Mesendoderm (in vitro differentiated cells): ENCODE measurements at regions not wholly inside any gene's neighbourhood (a gene's known extent, or its start where the extent isn't known, plus 50 kb on each side); places are given as distances from the start of the nearest gene placed in this dataset.

Experiments used
- DNase-seq: peaks from one replicate; pipeline ENCODE4 v3.0.0; 2013
- H2AK5ac ChIP-seq: 2 replicates; pipeline ENCODE4 v1.6.1; 2013; ENCODE audit warnings: low read length, inconsistent platforms
- H2BK120ac ChIP-seq: 2 replicates; pipeline ENCODE4 v1.6.1; 2013; ENCODE audit warnings: low read depth, mild to moderate bottlenecking, low read length, moderate library complexity, mixed read lengths
- H2BK15ac ChIP-seq: replicated peaks from 2 replicates; pipeline ENCODE4 v1.6.1; 2013; ENCODE audit warnings: low read depth, mild to moderate bottlenecking, moderate library complexity
- H2BK5ac ChIP-seq: 2 replicates; pipeline ENCODE4 v1.6.1; 2013; ENCODE audit warnings: low read length, inconsistent platforms
- H3K18ac ChIP-seq: 2 replicates; pipeline ENCODE4 v1.6.1; 2013; ENCODE audit warnings: mild to moderate bottlenecking, low read length, mixed read lengths
- H3K23ac ChIP-seq: one replicate; pipeline ENCODE4 v1.6.1; 2013; ENCODE audit warnings: low read length
- H3K27ac ChIP-seq: 2 replicates; pipeline ENCODE4 v1.5.1; 2013; ENCODE audit warnings: low read depth, mild to moderate bottlenecking, inconsistent platforms, low read length, moderate library complexity
- H3K27me3 ChIP-seq: 2 replicates; pipeline ENCODE4 v1.6.1; 2013; ENCODE audit warnings: low read length, control low read depth, mild to moderate bottlenecking, inconsistent platforms; ENCODE audit not compliant: insufficient read depth, poor library complexity
- H3K36me3 ChIP-seq: 2 replicates; pipeline ENCODE4 v1.6.1; 2013; ENCODE audit warnings: low read length, inconsistent platforms; ENCODE audit not compliant: control insufficient read depth, insufficient read depth
- H3K4ac ChIP-seq: one replicate; pipeline ENCODE4 v1.6.1; 2013; ENCODE audit warnings: low read depth, mild to moderate bottlenecking, low read length, moderate library complexity
- H3K4me1 ChIP-seq: 2 replicates; pipeline ENCODE4 v1.6.1; 2013; ENCODE audit warnings: low read depth, low read length, inconsistent platforms; ENCODE audit not compliant: control insufficient read depth
- H3K4me2 ChIP-seq: 2 replicates; pipeline ENCODE4 v1.6.1; 2013; ENCODE audit warnings: low read length
- H3K4me3 ChIP-seq: 2 replicates; pipeline ENCODE4 v1.5.1; 2013; ENCODE audit warnings: mild to moderate bottlenecking, low read length
- H3K56ac ChIP-seq: one replicate; pipeline ENCODE4 v1.6.1; 2013; ENCODE audit warnings: low read length
- H3K79me1 ChIP-seq: 2 replicates; pipeline ENCODE4 v1.6.1; 2013; ENCODE audit warnings: low read length, inconsistent platforms
- H3K79me2 ChIP-seq: 2 replicates; pipeline ENCODE4 v1.6.1; 2013; ENCODE audit warnings: mild to moderate bottlenecking, low read length; ENCODE audit not compliant: control insufficient read depth, insufficient read depth
- H3K9ac ChIP-seq: 2 replicates; pipeline ENCODE4 v1.6.1; 2013; ENCODE audit warnings: low read length, inconsistent platforms
- H4K5ac ChIP-seq: one replicate; pipeline ENCODE4 v1.6.1; 2013; ENCODE audit warnings: low read length
- H4K8ac ChIP-seq: one replicate; pipeline ENCODE4 v1.6.1; 2013; ENCODE audit warnings: low read depth, mild to moderate bottlenecking, control low read depth, low read length, moderate library complexity
- WGBS: extraction: QIAGEN DNeasy Blood & Tissue Kit; methylation state at CpG from one replicate; pipeline ENCODE4 v1.1.7; 2013; ENCODE audit warnings: low lambda C conversion rate, missing lambda C conversion rate; ENCODE audit not compliant: insufficient coverage; ENCODE audit errors: extremely low coverage; 5-methylcytosine and 5-hydroxymethylcytosine counted together

DNA sequence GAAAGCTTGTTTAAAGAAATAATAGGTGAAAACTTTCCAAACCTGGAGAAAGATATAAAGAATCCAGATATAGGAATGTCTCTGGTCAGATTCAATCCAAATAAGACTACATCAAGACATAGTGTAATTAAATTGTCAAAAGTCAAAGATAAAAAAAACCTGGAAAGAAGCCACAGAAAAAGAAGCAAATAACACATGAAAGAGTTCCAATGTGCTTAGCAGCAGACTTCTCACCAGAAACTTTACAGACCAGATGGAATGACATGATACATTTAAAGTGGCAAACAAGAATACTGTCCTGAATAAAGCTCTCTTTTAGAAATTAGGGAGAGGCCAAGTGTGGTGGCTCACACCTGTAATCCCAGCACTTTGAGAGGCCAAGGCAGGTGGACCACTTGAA, 1039.9 kb downstream of the KCNT2 start:
- Histone ChIP-seq H3K4me1 (no peaks in the 10 kb centered on the region), H3K4ac (no peak overlapping the region), H3K27me3 (no peaks in the 10 kb centered on the region), H3K4me2 (no peak overlapping the region), H4K5ac (no peak overlapping the region), H2BK120ac (no peak overlapping the region), H3K23ac (no peak overlapping the region), H2AK5ac (no peak overlapping the region), H3K18ac (no peak overlapping the region), H2BK15ac (no peak overlapping the region), H3K79me2 (no peaks in the 10 kb centered on the region), H3K36me3 (no peaks in the 10 kb centered on the region), H3K79me1 (no peaks in the 10 kb centered on the region), H4K8ac (no peak overlapping the region), H2BK5ac (no peak overlapping the region), H3K56ac (no peak overlapping the region), H3K27ac (no peak overlapping the region), H3K4me3 (no peak overlapping the region), H3K9ac (no peak overlapping the region)
- no peak for DNase-seq

GRCh38 chr1:195562074-195562473, 1046.2 kb downstream of the KCNT2 start:
- no peaks in the 10 kb centered on the region for H3K27me3 ChIP-seq
- no peak overlapping the region for H2BK5ac ChIP-seq
- H3K56ac ChIP-seq: no peak overlapping the region
- no peak overlapping the region for H3K4me3 ChIP-seq
- no peak overlapping the region for H3K4me2 ChIP-seq
- H2BK15ac ChIP-seq: no peak overlapping the region
- no CpG with 5 or more reads among the region's 2 CpGs for WGBS
- no peaks in the 10 kb centered on the region for H3K79me2 ChIP-seq
- no peaks in the 10 kb centered on the region for H3K36me3 ChIP-seq
- no peaks in the 10 kb centered on the region for H3K79me1 ChIP-seq
- H3K18ac ChIP-seq: no peak overlapping the region
- H3K4ac ChIP-seq: no peak overlapping the region
- H3K27ac ChIP-seq: no peak overlapping the region
- no peak for DNase-seq
- no peak overlapping the region for H2AK5ac ChIP-seq
- H3K4me1 ChIP-seq: no peaks in the 10 kb centered on the region
- H3K23ac ChIP-seq: no peak overlapping the region
- no peak overlapping the region for H4K5ac ChIP-seq
- no peak overlapping the region for H2BK120ac ChIP-seq
- H4K8ac ChIP-seq: no peak overlapping the region
- H3K9ac ChIP-seq: no peak overlapping the region

- WGBS: no CpG with 5 or more reads among the region's 5 CpGs
- Histone ChIP-seq H3K4ac (no peak overlapping the region), H2BK5ac (no peak overlapping the region), H3K27ac (no peak overlapping the region), H3K79me1 (no peaks in the 10 kb centered on the region), H2BK15ac (no peak overlapping the region), H3K4me2 (no peak overlapping the region), H4K8ac (no peak overlapping the region), H3K9ac (no peak overlapping the region), H3K56ac (no peak overlapping the region), H3K23ac (no peak overlapping the region), H3K36me3 (no peaks in the 10 kb centered on the region), H3K27me3 (no peaks in the 10 kb centered on the region), H3K79me2 (no peaks in the 10 kb centered on the region), H3K4me1 (no peaks in the 10 kb centered on the region), H4K5ac (no peak overlapping the region), H3K4me3 (no peak overlapping the region), H3K18ac (no peak overlapping the region), H2AK5ac (no peak overlapping the region), H2BK120ac (no peak overlapping the region)
- no peak for DNase-seq
Observed at GRCh38 chr1:195550071-195550862, 1058.0 kb downstream of the KCNT2 start.

DNA sequence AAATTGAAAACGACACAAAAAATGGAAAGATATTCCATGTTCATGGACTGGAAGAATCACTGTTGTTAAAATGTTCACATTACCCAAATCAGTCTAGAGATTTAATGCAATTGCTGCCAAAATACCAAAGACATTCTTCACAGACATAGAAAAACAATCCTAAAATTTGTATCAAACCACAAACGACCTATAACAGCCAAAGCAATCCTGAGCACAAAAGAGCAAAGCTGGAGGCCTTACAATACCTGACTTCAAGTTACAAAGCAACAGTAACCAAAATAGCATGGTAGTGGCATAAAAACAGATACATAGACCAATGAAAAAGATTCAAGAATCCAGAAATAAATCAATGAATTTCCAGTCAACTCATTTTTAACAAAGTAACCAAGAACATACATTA, 1077.3 kb downstream of the KCNT2 start:
- H3K27me3 ChIP-seq: no peaks in the 10 kb centered on the region
- no peaks in the 10 kb centered on the region for H3K36me3 ChIP-seq
- H3K18ac ChIP-seq: no peak overlapping the region
- no peak overlapping the region for H4K8ac ChIP-seq
- H4K5ac ChIP-seq: no peak overlapping the region
- H2BK15ac ChIP-seq: no peak overlapping the region
- no peak overlapping the region for H3K4ac ChIP-seq
- H3K79me2 ChIP-seq: no peaks in the 10 kb centered on the region
- H2BK5ac ChIP-seq: no peak overlapping the region
- no peak overlapping the region for H3K56ac ChIP-seq
- H3K27ac ChIP-seq: no peak overlapping the region
- no peaks in the 10 kb centered on the region for H3K79me1 ChIP-seq
- H3K9ac ChIP-seq: no peak overlapping the region
- no peak for DNase-seq
- no peak overlapping the region for H2AK5ac ChIP-seq
- no peak overlapping the region for H3K23ac ChIP-seq
- H2BK120ac ChIP-seq: no peak overlapping the region
- H3K4me2 ChIP-seq: no peak overlapping the region
- no CpG with 5 or more reads among the region's 2 CpGs for WGBS
- no peaks in the 10 kb centered on the region for H3K4me1 ChIP-seq
- no peak overlapping the region for H3K4me3 ChIP-seq

DNA sequence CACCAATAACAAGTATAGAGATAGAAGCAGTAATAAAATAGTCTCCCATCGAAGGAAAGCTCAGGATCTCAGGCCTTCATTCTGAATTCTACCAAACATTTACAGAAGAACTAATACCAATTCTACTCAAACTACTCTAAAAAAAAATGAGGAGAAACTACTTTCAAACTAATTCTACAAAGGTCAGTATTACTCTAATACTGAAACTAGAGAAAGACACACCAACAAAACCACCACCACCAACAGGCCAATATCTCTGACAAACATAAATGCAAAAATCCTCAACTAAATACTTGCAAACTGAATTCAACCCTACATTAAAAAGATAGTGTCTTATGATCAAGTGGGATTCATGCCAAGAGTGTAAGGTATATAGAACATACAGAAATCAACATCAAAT, 1078.4 kb downstream of the KCNT2 start:
- H3K27ac ChIP-seq: no peak overlapping the region
- H3K9ac ChIP-seq: no peak overlapping the region
- no peaks in the 10 kb centered on the region for H3K36me3 ChIP-seq
- no peak overlapping the region for H3K23ac ChIP-seq
- WGBS: no CpG with 5 or more reads among the region's 1 CpG
- no peaks in the 10 kb centered on the region for H3K79me1 ChIP-seq
- no peak overlapping the region for H2BK120ac ChIP-seq
- H2BK15ac ChIP-seq: no peak overlapping the region
- no peak overlapping the region for H2BK5ac ChIP-seq
- DNase-seq: no peak
- H3K56ac ChIP-seq: no peak overlapping the region
- H3K4ac ChIP-seq: no peak overlapping the region
- no peak overlapping the region for H3K4me2 ChIP-seq
- H2AK5ac ChIP-seq: no peak overlapping the region
- H3K4me1 ChIP-seq: no peaks in the 10 kb centered on the region
- no peak overlapping the region for H3K4me3 ChIP-seq
- no peak overlapping the region for H3K18ac ChIP-seq
- H4K5ac ChIP-seq: no peak overlapping the region
- H3K79me2 ChIP-seq: no peaks in the 10 kb centered on the region
- H3K27me3 ChIP-seq: no peaks in the 10 kb centered on the region
- H4K8ac ChIP-seq: no peak overlapping the region

GRCh38 chr1:195520757-195521156, 1087.5 kb downstream of the KCNT2 start:
- no peak overlapping the region for H2BK15ac ChIP-seq
- no peak overlapping the region for H3K4ac ChIP-seq
- H3K4me2 ChIP-seq: no peak overlapping the region
- H3K56ac ChIP-seq: no peak overlapping the region
- no peak overlapping the region for H3K23ac ChIP-seq
- H3K4me3 ChIP-seq: no peak overlapping the region
- no peaks in the 10 kb centered on the region for H3K79me1 ChIP-seq
- no peak overlapping the region for H3K9ac ChIP-seq
- H3K18ac ChIP-seq: no peak overlapping the region
- no peak overlapping the region for H2AK5ac ChIP-seq
- H3K36me3 ChIP-seq: no peaks in the 10 kb centered on the region
- no peaks in the 10 kb centered on the region for H3K4me1 ChIP-seq
- no peak overlapping the region for H3K27ac ChIP-seq
- H2BK120ac ChIP-seq: no peak overlapping the region
- no peaks in the 10 kb centered on the region for H3K27me3 ChIP-seq
- no peak for DNase-seq
- no peak overlapping the region for H4K5ac ChIP-seq
- WGBS: no CpG with 5 or more reads among the region's 3 CpGs
- no peaks in the 10 kb centered on the region for H3K79me2 ChIP-seq
- H4K8ac ChIP-seq: no peak overlapping the region
- no peak overlapping the region for H2BK5ac ChIP-seq
